OCI-LY7 (cell line): ENCODE measurements at regions not wholly inside any gene's neighbourhood (a gene's known extent, or its start where the extent isn't known, plus 50 kb on each side); places are given as distances from the start of the nearest gene placed in this dataset.

ENCODE experiments used
- EZH2phosphoT487 ChIP-seq: fragments of 200-600 bp; sonication (generic); IDR thresholded peaks from 2 replicates; pipeline ENCODE4 v1.6.1; 2018; ENCODE audit warnings: low read depth, borderline replicate concordance, mild to moderate bottlenecking, mixed run types, antibody characterized with exemption, low read length, moderate library complexity, mixed read lengths
- TF ChIP-seq, protein P1 (sequence below): fragments of 200-600 bp; sonication (generic); conservative IDR thresholded peaks from 2 replicates; pipeline ENCODE4 v1.5.1; 2014; ENCODE audit warnings: mild to moderate bottlenecking, antibody characterized with exemption, low read length, moderate library complexity, mixed read lengths

DNA sequence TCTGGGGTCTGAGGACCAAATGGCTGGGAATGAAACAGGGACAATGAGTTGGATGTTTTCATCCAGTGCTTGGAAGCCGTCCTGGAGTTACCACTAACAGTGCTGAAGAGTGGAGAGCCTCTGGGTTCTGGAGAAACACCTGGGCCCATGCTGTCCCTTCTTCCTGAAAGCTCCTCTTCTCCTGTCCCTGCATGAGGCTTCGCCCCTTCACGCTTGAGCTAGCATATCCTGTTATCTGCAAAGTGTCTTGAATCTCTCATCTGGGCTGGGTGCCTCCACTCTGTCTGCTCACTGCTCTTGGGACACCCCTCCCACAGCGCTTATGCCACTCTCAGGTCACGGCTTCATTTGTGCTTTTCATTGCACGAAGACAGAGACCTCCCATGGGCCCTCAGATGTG lies 154.5 kb downstream of the MYCN start:
- TF ChIP-seq, protein P1, sequence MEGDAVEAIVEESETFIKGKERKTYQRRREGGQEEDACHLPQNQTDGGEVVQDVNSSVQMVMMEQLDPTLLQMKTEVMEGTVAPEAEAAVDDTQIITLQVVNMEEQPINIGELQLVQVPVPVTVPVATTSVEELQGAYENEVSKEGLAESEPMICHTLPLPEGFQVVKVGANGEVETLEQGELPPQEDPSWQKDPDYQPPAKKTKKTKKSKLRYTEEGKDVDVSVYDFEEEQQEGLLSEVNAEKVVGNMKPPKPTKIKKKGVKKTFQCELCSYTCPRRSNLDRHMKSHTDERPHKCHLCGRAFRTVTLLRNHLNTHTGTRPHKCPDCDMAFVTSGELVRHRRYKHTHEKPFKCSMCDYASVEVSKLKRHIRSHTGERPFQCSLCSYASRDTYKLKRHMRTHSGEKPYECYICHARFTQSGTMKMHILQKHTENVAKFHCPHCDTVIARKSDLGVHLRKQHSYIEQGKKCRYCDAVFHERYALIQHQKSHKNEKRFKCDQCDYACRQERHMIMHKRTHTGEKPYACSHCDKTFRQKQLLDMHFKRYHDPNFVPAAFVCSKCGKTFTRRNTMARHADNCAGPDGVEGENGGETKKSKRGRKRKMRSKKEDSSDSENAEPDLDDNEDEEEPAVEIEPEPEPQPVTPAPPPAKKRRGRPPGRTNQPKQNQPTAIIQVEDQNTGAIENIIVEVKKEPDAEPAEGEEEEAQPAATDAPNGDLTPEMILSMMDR: no peak
- no peak for TF ChIP-seq EZH2phosphoT487
